Fibroblast of skin of left biceps (primary cell): ENCODE measurements at regions not wholly inside any gene's neighbourhood (a gene's known extent, or its start where the extent isn't known, plus 50 kb on each side); places are given as distances from the start of the nearest gene placed in this dataset.
"Not testable (repeated sequence)": the region's sequence is repeated elsewhere in the genome, so short reads cannot be mapped to it uniquely, and the experiment has no call there.

Source experiments
- DNase-seq, 2 experiments: peaks; one replicate each; pipeline ENCODE4 v3.0.0-alpha.2; 2013; ENCODE audit warnings: low read depth in 2 of 2

- DNase-seq: not testable (repeated sequence)
Observed at GRCh38 chr21:10366210-10366609, 155.2 kb upstream of the TPTE start.

DNA sequence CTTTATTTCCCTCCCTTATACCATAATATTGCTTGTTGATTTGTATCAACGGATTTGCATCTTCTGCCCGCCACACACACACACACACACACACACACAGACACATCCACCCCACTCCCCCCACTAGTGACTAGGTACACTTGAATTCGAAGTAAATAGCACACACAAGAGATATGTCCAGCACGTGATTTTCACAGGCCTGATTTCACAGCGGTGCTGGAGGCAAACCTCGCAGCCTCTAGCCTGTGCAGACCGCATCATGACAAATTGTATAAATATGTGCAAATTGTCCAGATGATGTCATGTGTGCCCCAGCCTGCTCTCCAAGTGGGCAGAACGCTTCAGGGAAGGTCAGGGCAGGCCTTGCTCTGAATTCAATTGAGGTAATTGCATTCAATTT, 153.8 kb upstream of the TPTE start:
- not testable (repeated sequence) for DNase-seq

GRCh38 chr21:10368323-10368798, 153.0 kb upstream of the TPTE start:
- not testable (repeated sequence) for DNase-seq

DNA sequence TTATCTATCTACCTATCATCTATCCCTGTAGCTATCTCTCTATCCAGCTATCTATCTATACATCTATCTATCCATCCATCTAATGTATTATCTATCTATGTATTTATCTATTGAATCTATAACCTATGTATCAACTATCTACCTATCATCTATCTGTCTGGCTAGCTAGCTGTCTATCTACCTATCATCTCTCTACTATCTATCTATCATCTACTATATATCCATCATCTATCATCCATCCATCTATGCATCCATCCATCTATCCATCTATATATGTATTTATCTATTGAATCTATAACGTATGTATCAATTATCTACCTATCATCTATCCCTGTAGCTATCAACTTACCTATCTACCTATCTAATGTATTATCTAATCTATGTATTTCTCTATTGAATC, 152.1 kb upstream of the TPTE start:
- not testable (repeated sequence) for DNase-seq

DNA sequence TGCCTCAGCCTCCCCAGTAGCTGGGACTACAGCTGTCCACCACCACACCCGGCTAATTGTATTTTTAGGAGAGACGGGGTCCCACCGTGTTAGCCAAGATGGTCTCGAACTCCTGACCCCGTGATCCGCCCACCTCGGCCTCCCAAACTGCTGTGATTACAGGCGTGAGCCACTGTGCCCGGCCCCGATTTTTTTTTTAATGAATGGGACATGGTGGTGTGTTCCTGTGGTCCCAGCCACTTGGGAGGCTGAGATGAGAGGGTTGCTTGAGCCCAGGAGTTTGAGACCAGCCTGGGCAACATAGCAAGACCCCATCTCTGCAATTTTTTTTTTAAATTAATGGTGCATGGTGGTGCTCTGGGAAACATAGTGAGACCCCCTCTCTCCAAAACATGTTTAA, 143.6 kb upstream of the TPTE start:
- not testable (repeated sequence) for DNase-seq

- not testable (repeated sequence) for DNase-seq
Observed at GRCh38 chr21:10379816-10380215, 141.6 kb upstream of the TPTE start.

- not testable (repeated sequence) for DNase-seq
Observed at GRCh38 chr21:10381687-10382060, 139.7 kb upstream of the TPTE start.

GRCh38 chr21:10382135-10382534, 139.2 kb upstream of the TPTE start:
- DNase-seq: not testable (repeated sequence)

- not testable (repeated sequence) for DNase-seq
Observed at GRCh38 chr21:10382580-10382979, 138.8 kb upstream of the TPTE start.

DNA sequence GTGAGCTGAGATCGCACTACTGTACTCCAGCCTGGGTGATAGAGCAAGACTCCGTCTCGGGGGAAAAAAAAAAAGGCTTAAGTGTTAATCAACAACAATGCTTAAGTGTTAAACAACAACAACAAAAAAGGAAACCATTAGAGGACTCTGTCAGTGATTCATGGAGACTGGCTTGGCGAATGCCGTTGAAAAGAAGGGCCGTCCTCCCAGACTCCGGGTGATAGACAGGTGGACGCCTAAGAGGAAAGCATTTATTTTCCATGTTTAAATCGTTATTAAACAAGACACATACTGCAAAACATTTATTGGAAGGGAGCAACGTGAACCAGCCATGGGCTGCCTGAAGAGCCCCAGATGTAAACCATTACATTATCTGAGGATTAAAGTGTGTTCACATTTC, 137.8 kb upstream of the TPTE start:
- DNase-seq: not testable (repeated sequence)

DNA sequence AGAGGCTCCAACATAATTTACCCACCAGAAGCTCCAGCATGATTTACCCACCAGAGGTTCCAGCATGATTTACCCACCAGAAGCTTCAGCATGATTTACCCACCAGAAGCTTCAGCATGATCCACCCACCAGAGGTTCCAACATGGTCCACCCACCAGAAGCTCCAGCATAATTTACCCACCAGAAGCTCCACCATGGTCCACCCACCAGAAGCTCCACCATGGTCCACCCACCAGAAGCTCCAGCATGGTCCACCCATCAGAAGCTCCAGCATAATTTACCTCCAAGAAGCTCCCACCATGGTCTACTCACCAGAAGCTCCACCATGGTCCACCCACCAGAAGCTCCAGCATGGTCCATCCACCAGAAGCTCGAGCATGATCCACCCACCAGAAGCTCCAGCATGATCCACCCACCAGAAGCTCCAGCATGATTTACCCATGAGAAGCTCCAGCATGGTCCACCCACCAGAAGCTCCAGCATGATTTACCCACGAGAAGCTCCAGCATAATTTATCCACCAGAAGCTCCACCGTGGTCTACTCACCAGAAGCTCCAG, 137.0 kb upstream of the TPTE start:
- DNase-seq: not testable (repeated sequence)

GRCh38 chr21:10385202-10385601, 136.2 kb upstream of the TPTE start:
- not testable (repeated sequence) for DNase-seq

GRCh38 chr21:10385898-10386527, 135.4 kb upstream of the TPTE start:
- not testable (repeated sequence) for DNase-seq

GRCh38 chr21:10387692-10388450, 133.5 kb upstream of the TPTE start:
- not testable (repeated sequence) for DNase-seq

- not testable (repeated sequence) for DNase-seq
Observed at GRCh38 chr21:10388625-10389024, 132.8 kb upstream of the TPTE start.

DNA sequence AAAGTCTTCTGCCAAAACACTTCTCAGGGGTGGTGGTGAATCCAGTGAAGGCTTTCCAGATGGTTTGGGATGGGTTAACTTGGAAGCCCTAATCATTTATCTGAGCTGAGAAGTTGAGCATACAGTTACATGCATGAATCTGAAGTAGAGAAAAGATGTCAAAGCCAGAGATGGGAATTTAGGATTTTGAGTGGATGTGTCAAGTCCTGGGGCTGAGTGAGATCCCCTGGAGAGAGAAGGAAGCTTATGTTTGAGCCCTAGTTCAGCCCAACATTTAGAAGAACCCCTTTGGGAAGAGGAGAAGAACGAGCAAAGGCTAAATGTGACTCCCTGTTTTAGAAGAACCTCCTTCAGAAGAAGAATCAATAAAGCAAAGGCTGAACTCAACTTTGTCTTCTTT, 129.1 kb upstream of the TPTE start:
- DNase-seq: not testable (repeated sequence)

DNA sequence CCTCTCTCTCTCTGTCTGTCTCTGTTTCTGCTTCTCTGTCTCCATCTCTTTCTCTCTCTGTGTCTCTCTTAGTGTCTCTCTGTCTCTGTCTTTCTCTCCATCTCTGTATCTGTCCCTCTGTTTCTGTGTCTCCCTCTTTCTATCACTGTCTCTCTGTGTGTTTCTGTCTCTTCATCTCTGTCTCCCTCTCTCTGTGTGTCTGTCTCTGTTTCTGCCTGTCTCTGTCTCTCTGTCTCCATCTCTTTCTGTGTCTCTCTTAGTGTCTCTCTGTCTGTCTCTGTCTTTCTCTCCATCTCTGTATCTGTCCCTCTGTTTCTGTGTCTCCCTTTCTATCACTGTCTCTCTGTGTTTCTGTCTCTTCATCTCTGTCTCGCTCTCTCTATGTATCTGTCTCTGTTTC, 125.4 kb upstream of the TPTE start:
- not testable (repeated sequence) for DNase-seq

DNA sequence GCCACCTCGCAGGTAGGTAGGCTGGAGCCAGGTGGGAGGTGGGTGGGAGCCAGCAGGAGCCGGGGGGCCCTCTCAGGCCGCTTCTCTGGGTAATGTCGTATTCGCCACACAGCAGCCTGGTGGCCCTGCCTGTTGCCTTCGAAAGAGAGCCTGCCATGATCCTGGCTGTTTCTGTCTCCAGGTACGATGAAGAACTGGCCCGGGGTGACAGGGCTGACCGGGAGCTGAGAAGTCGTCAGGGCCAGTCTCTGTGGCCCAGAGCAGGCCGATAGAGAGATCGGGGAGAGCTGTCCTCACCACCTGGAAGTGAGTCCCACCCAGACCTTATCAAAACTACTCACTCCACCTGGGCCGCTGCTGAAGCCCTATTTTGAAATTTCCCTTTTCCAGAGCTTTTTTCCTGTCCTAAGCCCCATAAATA, 123.9 kb upstream of the TPTE start:
- DNase-seq: not testable (repeated sequence)

DNA sequence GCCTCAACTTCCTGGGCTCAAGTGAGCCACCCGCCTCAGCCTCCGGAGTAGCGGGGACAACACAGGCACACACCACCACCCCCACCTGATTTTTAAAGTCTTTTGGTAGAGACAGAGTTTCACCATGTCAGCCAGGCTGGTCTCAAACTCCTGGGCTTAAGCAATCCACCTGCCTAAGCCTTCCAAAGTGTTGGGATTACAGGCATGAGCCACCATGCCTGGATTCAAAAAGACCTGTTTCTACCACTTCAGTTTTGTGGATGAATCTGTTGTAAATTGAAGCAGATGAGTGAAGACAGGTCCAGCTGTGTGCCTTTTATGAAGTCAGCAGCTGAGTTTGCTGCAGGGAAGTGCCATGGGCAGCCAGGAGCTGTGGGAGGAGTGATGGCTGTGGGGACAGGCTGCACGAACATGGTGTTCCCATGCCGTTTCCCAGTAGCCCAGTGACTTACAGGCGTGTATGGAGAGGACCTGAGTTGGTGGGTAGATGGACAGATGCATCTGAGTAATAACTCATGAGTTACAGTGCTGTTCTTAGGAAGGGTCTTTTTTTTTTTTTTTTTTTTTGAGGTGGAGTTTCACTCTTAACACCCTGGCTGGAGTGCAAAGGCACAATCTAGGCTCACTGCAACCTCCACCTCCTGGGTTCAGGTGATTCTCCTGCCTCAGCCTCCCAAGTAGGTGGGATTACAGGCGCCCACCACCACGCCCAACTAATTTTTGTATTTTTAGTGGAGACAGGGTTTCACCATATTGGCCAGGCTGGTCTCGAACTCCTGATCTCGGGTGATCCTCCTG, 122.5 kb upstream of the TPTE start:
- not testable (repeated sequence) for DNase-seq

- DNase-seq: not testable (repeated sequence)
Observed at GRCh38 chr21:10400622-10401361, 120.6 kb upstream of the TPTE start.

DNA sequence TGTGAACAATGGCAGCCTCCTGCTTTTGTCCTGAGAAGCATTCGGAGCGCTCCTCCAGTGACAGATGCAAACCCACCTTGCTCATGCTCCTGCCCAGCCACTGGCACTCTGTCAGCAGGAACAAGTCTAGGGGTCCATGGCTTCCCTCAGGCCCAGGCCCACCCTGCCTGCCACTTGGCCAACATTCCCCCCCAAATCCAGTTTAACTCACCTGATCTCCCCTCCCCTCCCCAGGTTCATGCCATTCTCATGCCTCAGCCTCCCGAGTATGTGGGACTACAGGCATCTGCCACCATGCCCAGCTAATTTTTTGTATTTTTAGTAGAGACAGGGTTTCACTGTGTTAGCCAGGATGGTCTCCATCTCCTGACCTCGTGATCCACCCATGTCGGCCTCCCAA, 118.9 kb upstream of the TPTE start:
- not testable (repeated sequence) for DNase-seq
